Chondrocyte (in vitro differentiated cells): ENCODE measurements at regions not wholly inside any gene's neighbourhood (a gene's known extent, or its start where the extent isn't known, plus 50 kb on each side); places are given as distances from the start of the nearest gene placed in this dataset.

Experiments used
- DNase-seq: peaks from one replicate; pipeline ENCODE4 v3.0.0; 2021; ENCODE audit warnings: mixed read lengths, low spot score
- H3K27ac Mint-ChIP-seq: one replicate; pipeline ENCODE4 v1.8.0; 2021; ENCODE audit warnings: mild to moderate bottlenecking, moderate library complexity, mixed read lengths; ENCODE audit not compliant: unreplicated experiment
- H3K27me3 Mint-ChIP-seq: 2 replicates; pipeline ENCODE4 v1.8.0; 2021; ENCODE audit warnings: low read depth, mixed read lengths
- H3K36me3 Mint-ChIP-seq: 2 replicates; pipeline ENCODE4 v1.8.0; 2021; ENCODE audit warnings: low read depth, mixed read lengths
- H3K4me1 Mint-ChIP-seq: 2 replicates; pipeline ENCODE4 v1.8.0; 2021; ENCODE audit warnings: low read depth, mild to moderate bottlenecking, mixed read lengths
- H3K4me3 Mint-ChIP-seq: one replicate; pipeline ENCODE4 v1.8.0; 2021; ENCODE audit warnings: mild to moderate bottlenecking, moderate library complexity, mixed read lengths; ENCODE audit not compliant: unreplicated experiment
- H3K9me3 Mint-ChIP-seq: 2 replicates; pipeline ENCODE4 v1.8.0; 2021; ENCODE audit warnings: low read depth, mixed read lengths
- TF ChIP-seq, protein P1 (sequence below): fragments of 200-600 bp; sonication (generic); IDR thresholded peaks from 2 replicates; pipeline ENCODE4 v1.5.0; 2021; ENCODE audit warnings: antibody characterized with exemption, mild to moderate bottlenecking, moderate library complexity

DNA sequence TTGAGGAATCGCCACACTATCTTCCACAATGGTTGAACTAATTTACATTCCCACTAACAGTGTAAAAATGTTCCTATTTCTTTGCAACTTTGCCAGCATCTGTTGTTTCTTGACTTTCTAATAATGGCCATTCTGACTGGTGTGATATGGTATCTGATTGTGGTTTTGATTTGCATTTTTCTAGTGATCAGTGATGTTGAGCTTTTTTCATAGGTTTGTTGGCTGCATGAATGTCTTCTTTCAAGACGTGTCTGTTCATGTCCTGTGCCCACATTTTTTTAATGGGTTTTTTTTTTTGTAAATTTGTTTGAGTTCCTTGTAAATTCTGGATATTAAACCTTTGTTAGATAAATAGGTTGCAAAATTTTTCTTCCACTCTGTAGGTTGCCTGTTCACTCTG, 615.9 kb downstream of the SEMA5A start:
- Mint-ChIP-seq H3K4me1 (no peaks in the 10 kb centered on the region), H3K9me3 (peaks cover 3% of the 10 kb centered on the region), H3K36me3 (peaks cover 1% of the 10 kb centered on the region), H3K27me3 (no peaks in the 10 kb centered on the region), H3K4me3 (no peak overlapping the region), H3K27ac (no peak overlapping the region)
- DNase-seq: no peak
- TF ChIP-seq, protein P1, sequence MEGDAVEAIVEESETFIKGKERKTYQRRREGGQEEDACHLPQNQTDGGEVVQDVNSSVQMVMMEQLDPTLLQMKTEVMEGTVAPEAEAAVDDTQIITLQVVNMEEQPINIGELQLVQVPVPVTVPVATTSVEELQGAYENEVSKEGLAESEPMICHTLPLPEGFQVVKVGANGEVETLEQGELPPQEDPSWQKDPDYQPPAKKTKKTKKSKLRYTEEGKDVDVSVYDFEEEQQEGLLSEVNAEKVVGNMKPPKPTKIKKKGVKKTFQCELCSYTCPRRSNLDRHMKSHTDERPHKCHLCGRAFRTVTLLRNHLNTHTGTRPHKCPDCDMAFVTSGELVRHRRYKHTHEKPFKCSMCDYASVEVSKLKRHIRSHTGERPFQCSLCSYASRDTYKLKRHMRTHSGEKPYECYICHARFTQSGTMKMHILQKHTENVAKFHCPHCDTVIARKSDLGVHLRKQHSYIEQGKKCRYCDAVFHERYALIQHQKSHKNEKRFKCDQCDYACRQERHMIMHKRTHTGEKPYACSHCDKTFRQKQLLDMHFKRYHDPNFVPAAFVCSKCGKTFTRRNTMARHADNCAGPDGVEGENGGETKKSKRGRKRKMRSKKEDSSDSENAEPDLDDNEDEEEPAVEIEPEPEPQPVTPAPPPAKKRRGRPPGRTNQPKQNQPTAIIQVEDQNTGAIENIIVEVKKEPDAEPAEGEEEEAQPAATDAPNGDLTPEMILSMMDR: no peak

DNA sequence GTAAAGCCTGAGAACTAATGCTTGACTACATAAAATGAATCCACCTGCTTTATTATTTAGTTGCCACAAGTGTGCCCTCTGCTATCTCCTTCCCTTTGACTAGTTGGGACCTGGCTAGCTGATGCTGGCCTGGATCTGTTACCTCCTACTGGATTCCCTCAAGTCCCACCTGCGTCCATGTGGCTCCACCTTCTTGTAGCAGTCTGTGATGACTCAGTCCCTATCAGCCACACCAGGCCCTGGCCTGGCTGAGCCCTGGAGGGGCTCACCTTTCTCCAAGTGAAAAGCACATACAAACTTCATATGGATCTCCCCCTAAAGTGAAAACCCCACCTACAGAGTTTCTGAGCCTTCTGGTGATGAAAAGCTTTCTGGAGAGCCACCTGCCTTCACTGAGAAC, 611.4 kb downstream of the SEMA5A start:
- H3K4me1 Mint-ChIP-seq: no peaks in the 10 kb centered on the region
- H3K36me3 Mint-ChIP-seq: peaks cover 5% of the 10 kb centered on the region
- H3K4me3 Mint-ChIP-seq: no peak overlapping the region
- H3K9me3 Mint-ChIP-seq: peaks cover 22% of the 10 kb centered on the region
- no peak for DNase-seq
- TF ChIP-seq, protein P1: no peak
- no peak overlapping the region for H3K27ac Mint-ChIP-seq
- no peaks in the 10 kb centered on the region for H3K27me3 Mint-ChIP-seq

DNA sequence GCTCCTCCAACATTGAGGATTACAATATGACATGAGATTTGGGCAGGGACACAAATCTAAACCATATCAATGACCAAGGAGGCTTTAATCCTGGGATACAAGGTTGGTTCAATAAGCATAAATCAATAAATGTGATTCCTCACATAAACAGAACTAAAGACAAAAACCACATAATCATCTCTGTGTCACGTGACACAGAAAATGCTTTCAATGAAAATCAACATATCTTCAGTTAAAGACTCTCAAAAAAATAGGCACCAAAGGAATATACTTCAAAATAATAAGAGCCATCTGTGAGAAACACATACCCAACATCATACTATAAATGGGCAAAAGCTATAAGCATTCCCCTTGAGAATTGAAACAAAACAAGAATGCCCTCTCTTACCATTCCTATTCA, 604.9 kb downstream of the SEMA5A start:
- Mint-ChIP-seq H3K27ac (no peak overlapping the region), H3K4me3 (no peak overlapping the region)
- TF ChIP-seq, protein P1: no peak

DNA sequence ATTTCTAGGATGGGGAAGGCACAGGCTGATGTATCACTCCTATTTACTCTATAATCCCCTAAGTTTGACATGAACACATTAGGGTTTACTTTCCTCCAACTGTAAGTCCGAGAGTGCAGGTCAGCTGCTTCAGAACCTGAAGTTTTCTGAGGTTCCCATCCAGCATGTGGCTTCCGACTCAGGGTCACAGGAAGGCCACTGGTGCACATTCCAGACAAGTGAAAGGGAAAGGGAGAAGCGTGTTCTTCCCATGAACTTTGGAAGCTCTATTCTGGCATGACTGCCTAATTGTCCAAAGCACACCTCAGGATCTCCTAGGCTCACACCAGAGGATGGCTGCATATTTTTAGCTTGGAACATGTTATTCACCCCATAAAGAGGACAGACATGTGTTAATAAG, 602.6 kb downstream of the SEMA5A start:
- no peak for DNase-seq
- H3K27ac Mint-ChIP-seq: no peak overlapping the region
- no peaks in the 10 kb centered on the region for H3K27me3 Mint-ChIP-seq
- H3K9me3 Mint-ChIP-seq: peaks cover 30% of the 10 kb centered on the region
- TF ChIP-seq, protein P1: no peak
- H3K4me1 Mint-ChIP-seq: no peaks in the 10 kb centered on the region
- H3K36me3 Mint-ChIP-seq: peaks cover 10% of the 10 kb centered on the region
- H3K4me3 Mint-ChIP-seq: no peak overlapping the region

More for the DNA sequence above, 604.9 kb downstream of the SEMA5A start:
- Mint-ChIP-seq H3K27me3 (no peaks in the 10 kb centered on the region), H3K4me1 (no peaks in the 10 kb centered on the region), H3K9me3 (peaks cover 42% of the 10 kb centered on the region), H3K36me3 (peaks cover 12% of the 10 kb centered on the region)
- DNase-seq: no peak

DNA sequence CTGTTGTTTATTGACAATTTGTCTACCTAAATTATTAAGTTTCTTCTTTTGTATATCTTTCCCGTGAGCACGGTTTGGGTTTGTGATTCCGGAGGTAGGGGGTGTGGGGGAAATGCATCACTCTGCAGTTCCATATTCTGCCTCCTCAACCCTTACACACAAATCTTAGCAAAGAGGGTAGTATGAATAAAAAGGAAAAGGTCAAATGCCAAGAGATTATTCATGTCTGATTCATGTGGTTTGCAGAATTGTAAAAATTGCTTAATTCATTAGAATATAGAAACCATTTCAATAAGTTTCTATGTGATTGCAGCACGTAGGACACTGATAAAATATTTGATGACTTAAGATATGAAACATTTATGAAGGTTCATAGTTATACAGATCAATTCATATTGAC, 601.9 kb downstream of the SEMA5A start:
- no peak overlapping the region for H3K27ac Mint-ChIP-seq
- no peak overlapping the region for H3K4me3 Mint-ChIP-seq
- DNase-seq: no peak
- no peaks in the 10 kb centered on the region for H3K27me3 Mint-ChIP-seq
- peaks cover 8% of the 10 kb centered on the region for H3K36me3 Mint-ChIP-seq
- TF ChIP-seq, protein P1: no peak
- peaks cover 25% of the 10 kb centered on the region for H3K9me3 Mint-ChIP-seq
- H3K4me1 Mint-ChIP-seq: no peaks in the 10 kb centered on the region
